ENCODE measurements at regions not wholly inside any gene's neighbourhood (a gene's known extent, or its start where the extent isn't known, plus 50 kb on each side); places are given as distances from the start of the nearest gene placed in this dataset.

- no peak for DNase-seq
These were observed 504.6 kb upstream of the ZNF462 start for GRCh38 chr9:106358331-106358730.

- DNase-seq: no peak
These were observed 486.3 kb upstream of the ZNF462 start for GRCh38 chr9:106376689-106377088.

GRCh38 chr9:106383072-106383471 is 479.9 kb upstream of the ZNF462 start:
- DNase-seq: no peak

GRCh38 chr9:106387965-106388364 is 475.0 kb upstream of the ZNF462 start:
- no peak for DNase-seq

GRCh38 chr9:106393226-106393625 is 469.7 kb upstream of the ZNF462 start:
- DNase-seq: no peak

- no peak for DNase-seq
These were observed 462.8 kb upstream of the ZNF462 start for GRCh38 chr9:106400170-106400569.

GRCh38 chr9:106400950-106401349 is 462.0 kb upstream of the ZNF462 start:
- DNase-seq: no peak

GRCh38 chr9:106403081-106403480 is 459.9 kb upstream of the ZNF462 start:
- no peak for DNase-seq

- no peak for DNase-seq
These were observed 458.8 kb upstream of the ZNF462 start for GRCh38 chr9:106404137-106404536.

- DNase-seq: no peak
These were observed 457.0 kb upstream of the ZNF462 start for GRCh38 chr9:106405871-106406435.

GRCh38 chr9:106414042-106414441 is 448.9 kb upstream of the ZNF462 start:
- no peak for DNase-seq

GRCh38 chr9:106417685-106418084 is 445.3 kb upstream of the ZNF462 start:
- no peak for DNase-seq

- DNase-seq: no peak
These were observed 443.1 kb upstream of the ZNF462 start for GRCh38 chr9:106419829-106420228.

GRCh38 chr9:106420511-106420944 is 442.4 kb upstream of the ZNF462 start:
- no peak for DNase-seq

- no peak for DNase-seq
These were observed 441.2 kb upstream of the ZNF462 start for GRCh38 chr9:106421772-106422171.

GRCh38 chr9:106423575-106423974 is 439.4 kb upstream of the ZNF462 start:
- no peak for DNase-seq

- no peak for DNase-seq
These were observed 430.3 kb upstream of the ZNF462 start for GRCh38 chr9:106432631-106433030.

GRCh38 chr9:106438928-106439327 is 424.0 kb upstream of the ZNF462 start:
- DNase-seq: no peak

- no peak for DNase-seq
These were observed 421.7 kb upstream of the ZNF462 start for GRCh38 chr9:106441283-106441682.

GRCh38 chr9:106443520-106443919 is 419.4 kb upstream of the ZNF462 start:
- no peak for DNase-seq

- no peak for DNase-seq
These were observed 417.9 kb upstream of the ZNF462 start for GRCh38 chr9:106445107-106445506.

GRCh38 chr9:106449336-106449927 is 413.5 kb upstream of the ZNF462 start:
- no peak for DNase-seq

- no peak for DNase-seq
These were observed 412.4 kb upstream of the ZNF462 start for GRCh38 chr9:106450549-106450948.

GRCh38 chr9:106451223-106451622 is 411.7 kb upstream of the ZNF462 start:
- no peak for DNase-seq

- DNase-seq: no peak
These were observed 406.4 kb upstream of the ZNF462 start for GRCh38 chr9:106456581-106456980.
